ENCODE measurements at regions not wholly inside any gene's neighbourhood (a gene's known extent, or its start where the extent isn't known, plus 50 kb on each side); places are given as distances from the start of the nearest gene placed in this dataset.

DNA sequence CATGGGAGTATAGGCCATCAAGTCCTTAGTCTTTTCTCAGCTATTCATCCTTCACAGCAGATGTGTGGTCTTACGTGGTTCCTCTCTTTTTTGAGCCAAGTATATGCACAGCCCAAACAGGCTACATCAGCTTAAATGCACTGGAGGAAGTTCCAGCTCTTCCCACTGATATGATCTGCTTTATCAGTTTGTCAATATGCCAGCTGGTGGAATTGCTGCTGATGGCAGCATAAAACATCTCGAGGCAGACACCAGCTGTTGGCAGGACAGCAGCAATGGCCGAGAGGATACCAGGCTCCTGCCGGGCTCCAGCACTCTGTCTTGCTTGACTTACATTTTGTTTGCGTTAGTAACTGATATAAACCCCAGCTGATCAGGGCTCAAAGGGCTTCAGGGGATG lies 143.4 kb downstream of the TENT4A start:
- H3F3A ChIP-seq (ENCODE audit: insufficient read depth, low read length), result no peaks in the 10 kb centered on the region
- TF ChIP-seq, protein P1, sequence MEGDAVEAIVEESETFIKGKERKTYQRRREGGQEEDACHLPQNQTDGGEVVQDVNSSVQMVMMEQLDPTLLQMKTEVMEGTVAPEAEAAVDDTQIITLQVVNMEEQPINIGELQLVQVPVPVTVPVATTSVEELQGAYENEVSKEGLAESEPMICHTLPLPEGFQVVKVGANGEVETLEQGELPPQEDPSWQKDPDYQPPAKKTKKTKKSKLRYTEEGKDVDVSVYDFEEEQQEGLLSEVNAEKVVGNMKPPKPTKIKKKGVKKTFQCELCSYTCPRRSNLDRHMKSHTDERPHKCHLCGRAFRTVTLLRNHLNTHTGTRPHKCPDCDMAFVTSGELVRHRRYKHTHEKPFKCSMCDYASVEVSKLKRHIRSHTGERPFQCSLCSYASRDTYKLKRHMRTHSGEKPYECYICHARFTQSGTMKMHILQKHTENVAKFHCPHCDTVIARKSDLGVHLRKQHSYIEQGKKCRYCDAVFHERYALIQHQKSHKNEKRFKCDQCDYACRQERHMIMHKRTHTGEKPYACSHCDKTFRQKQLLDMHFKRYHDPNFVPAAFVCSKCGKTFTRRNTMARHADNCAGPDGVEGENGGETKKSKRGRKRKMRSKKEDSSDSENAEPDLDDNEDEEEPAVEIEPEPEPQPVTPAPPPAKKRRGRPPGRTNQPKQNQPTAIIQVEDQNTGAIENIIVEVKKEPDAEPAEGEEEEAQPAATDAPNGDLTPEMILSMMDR (IDR thresholded peaks at IDR 0.05; ENCODE audit: low read length), result no peak
- TF ChIP-seq EZH2 (IDR thresholded peaks at IDR 0.05; ENCODE audit: borderline replicate concordance, low read length), result no peak
- no peak overlapping the region for H3K9ac ChIP-seq (ENCODE audit: low read length)
- no peaks in the 10 kb centered on the region for H3K27me3 ChIP-seq (ENCODE audit: insufficient read depth, low read length)
- H3K4me1 ChIP-seq (ENCODE audit: insufficient read depth, low read length, severe bottlenecking), result no peaks in the 10 kb centered on the region
- no peak overlapping the region for H3K27ac ChIP-seq (ENCODE audit: low read depth, low read length, poor library complexity, severe bottlenecking)
- no peaks in the 10 kb centered on the region for H3K79me2 ChIP-seq (ENCODE audit: insufficient read depth, low read length)
- H3K36me3 ChIP-seq (ENCODE audit: insufficient read depth, low read length), result no peaks in the 10 kb centered on the region
- no peaks in the 10 kb centered on the region for H3K9me2 ChIP-seq (ENCODE audit: low read depth, low read length)
- H3K9me3 ChIP-seq (ENCODE audit: low read length), result 0 out of 2 replicates have a peak, but pooled peaks cover 3% of the 10 kb centered on the region
- H3K4me3 ChIP-seq (ENCODE audit: low read depth, low read length, poor library complexity, severe bottlenecking), result no peak overlapping the region
- H3K4me2 ChIP-seq (ENCODE audit: low read length), result no peak overlapping the region
- no peaks in the 10 kb centered on the region for H4K20me1 ChIP-seq (ENCODE audit: insufficient read depth, low read length)
- no peak overlapping the region for H2AFZ ChIP-seq (ENCODE audit: low read length)

DNA sequence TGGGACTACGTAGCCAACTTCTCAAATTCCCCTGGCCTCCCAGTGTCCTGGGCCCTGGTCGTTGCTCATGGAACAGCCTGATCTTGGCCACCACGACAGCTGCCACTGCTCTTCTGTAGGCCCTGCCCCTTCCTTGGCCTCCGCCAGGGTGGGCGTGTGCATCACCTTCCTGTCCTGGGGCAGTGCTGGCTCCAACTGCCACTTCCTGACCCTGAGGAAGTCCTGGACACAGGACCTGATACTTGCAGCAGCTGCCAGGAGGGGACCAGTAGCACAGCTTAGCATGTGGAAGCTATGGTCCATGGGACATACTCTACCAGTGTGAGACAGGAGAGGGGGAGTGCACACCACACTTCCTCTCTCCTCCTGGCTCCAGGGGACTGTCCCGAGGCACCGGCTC lies 145.2 kb downstream of the TENT4A start:
- no peak overlapping the region for H3K9ac ChIP-seq (ENCODE audit: low read length)
- no peaks in the 10 kb centered on the region for H3K27me3 ChIP-seq (ENCODE audit: insufficient read depth, low read length)
- no peaks in the 10 kb centered on the region for H3K79me2 ChIP-seq (ENCODE audit: insufficient read depth, low read length)
- no peaks in the 10 kb centered on the region for H4K20me1 ChIP-seq (ENCODE audit: insufficient read depth, low read length)
- no peak overlapping the region for H3K27ac ChIP-seq (ENCODE audit: low read depth, low read length, poor library complexity, severe bottlenecking)
- H3K4me2 ChIP-seq (ENCODE audit: low read length), result no peak overlapping the region
- H3K9me2 ChIP-seq (ENCODE audit: low read depth, low read length), result no peaks in the 10 kb centered on the region
- TF ChIP-seq, protein P1 (IDR thresholded peaks at IDR 0.05; ENCODE audit: low read length), result no peak
- TF ChIP-seq EZH2 (IDR thresholded peaks at IDR 0.05; ENCODE audit: borderline replicate concordance, low read length), result no peak
- no peak overlapping the region for H2AFZ ChIP-seq (ENCODE audit: low read length)
- no peaks in the 10 kb centered on the region for H3F3A ChIP-seq (ENCODE audit: insufficient read depth, low read length)
- no peak overlapping the region for H3K4me3 ChIP-seq (ENCODE audit: low read depth, low read length, poor library complexity, severe bottlenecking)
- H3K36me3 ChIP-seq (ENCODE audit: insufficient read depth, low read length), result no peaks in the 10 kb centered on the region
- no peaks in the 10 kb centered on the region for H3K9me3 ChIP-seq (ENCODE audit: low read length)
- no peaks in the 10 kb centered on the region for H3K4me1 ChIP-seq (ENCODE audit: insufficient read depth, low read length, severe bottlenecking)

DNA sequence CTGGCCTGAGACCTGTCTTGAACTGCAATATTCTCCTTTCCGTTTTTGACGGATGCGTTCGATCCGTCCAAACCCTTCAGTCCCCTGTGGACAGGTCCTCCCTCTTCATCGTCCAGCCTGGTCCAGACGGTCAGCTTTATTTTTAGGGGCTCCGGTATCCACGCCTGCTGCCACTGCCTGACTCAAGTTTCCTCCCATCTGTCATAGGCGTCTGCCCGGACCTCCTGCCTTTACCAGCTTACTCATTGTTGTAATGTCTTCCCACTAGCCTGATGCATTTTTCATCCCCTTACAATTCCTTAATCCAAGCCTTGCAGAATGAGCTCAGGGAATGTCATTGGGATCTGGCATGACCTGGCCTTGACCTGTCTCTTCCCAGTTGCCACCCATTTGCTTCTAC lies 145.8 kb downstream of the TENT4A start:
- Histone ChIP-seq H3K79me2 (ENCODE audit: insufficient read depth, low read length) (no peaks in the 10 kb centered on the region), H3K4me3 (ENCODE audit: low read depth, low read length, poor library complexity, severe bottlenecking) (no peak overlapping the region), H3F3A (ENCODE audit: insufficient read depth, low read length) (no peaks in the 10 kb centered on the region), H3K36me3 (ENCODE audit: insufficient read depth, low read length) (no peaks in the 10 kb centered on the region), H3K4me1 (ENCODE audit: insufficient read depth, low read length, severe bottlenecking) (no peaks in the 10 kb centered on the region), H3K4me2 (ENCODE audit: low read length) (no peak overlapping the region), H2AFZ (ENCODE audit: low read length) (no peak overlapping the region), H3K27me3 (ENCODE audit: insufficient read depth, low read length) (no peaks in the 10 kb centered on the region), H4K20me1 (ENCODE audit: insufficient read depth, low read length) (no peaks in the 10 kb centered on the region), H3K9me3 (ENCODE audit: low read length) (no peaks in the 10 kb centered on the region), H3K27ac (ENCODE audit: low read depth, low read length, poor library complexity, severe bottlenecking) (no peak overlapping the region), H3K9ac (ENCODE audit: low read length) (no peak overlapping the region), H3K9me2 (ENCODE audit: low read depth, low read length) (no peaks in the 10 kb centered on the region)
- TF ChIP-seq, protein P1 (IDR thresholded peaks at IDR 0.05; ENCODE audit: low read length), result no peak
- no peak for TF ChIP-seq EZH2 (IDR thresholded peaks at IDR 0.05; ENCODE audit: borderline replicate concordance, low read length)
